ENCODE measurements at regions not wholly inside any gene's neighbourhood (a gene's known extent, or its start where the extent isn't known, plus 50 kb on each side); places are given as distances from the start of the nearest gene placed in this dataset.

GRCh38 chr12:68479261-68479895 lies 131.3 kb upstream of the RAP1B start:
- TF ChIP-seq CTCF (IDR thresholded peaks at IDR 0.05) (no peak), POLR2A (IDR thresholded peaks at IDR 0.05) (no peak), POLR2AphosphoS5 (IDR thresholded peaks at IDR 0.05; ENCODE audit: insufficient read depth in 1 of 2, low read depth in 1 of 2) (no peak)
